ENCODE measurements at regions not wholly inside any gene's neighbourhood (a gene's known extent, or its start where the extent isn't known, plus 50 kb on each side); places are given as distances from the start of the nearest gene placed in this dataset.
"Not testable (repeated sequence)": the region's sequence is repeated elsewhere in the genome, so short reads cannot be mapped to it uniquely, and the experiment has no call there.

- no peak for DNase-seq
Measured at GRCh38 chr7:24051651-24052050, 232.3 kb upstream of the NPY start.

GRCh38 chr7:24052572-24053260, 231.3 kb upstream of the NPY start:
- no peak for DNase-seq

- no peak for DNase-seq
Measured at GRCh38 chr7:24054236-24054635, 229.8 kb upstream of the NPY start.

GRCh38 chr7:24057243-24057642, 226.7 kb upstream of the NPY start:
- no peak for DNase-seq

- no peak for DNase-seq
Measured at GRCh38 chr7:24058953-24059352, 225.0 kb upstream of the NPY start.

- no peak for DNase-seq
Measured at GRCh38 chr7:24059775-24060174, 224.2 kb upstream of the NPY start.

- DNase-seq: no peak
Measured at GRCh38 chr7:24063721-24064120, 220.3 kb upstream of the NPY start.

GRCh38 chr7:24069751-24070150, 214.2 kb upstream of the NPY start:
- no peak for DNase-seq

GRCh38 chr7:24073651-24074420, 210.2 kb upstream of the NPY start:
- DNase-seq: no peak

- DNase-seq: no peak
Measured at GRCh38 chr7:24075426-24075810, 208.6 kb upstream of the NPY start.

- DNase-seq: no peak
Measured at GRCh38 chr7:24082826-24083225, 201.2 kb upstream of the NPY start.

- no peak for DNase-seq
Measured at GRCh38 chr7:24102988-24103387, 181.0 kb upstream of the NPY start.

- no peak for DNase-seq
Measured at GRCh38 chr7:24108906-24109376, 175.0 kb upstream of the NPY start.

- no peak for DNase-seq
Measured at GRCh38 chr7:24110056-24110455, 173.9 kb upstream of the NPY start.

GRCh38 chr7:24113506-24113905, 170.5 kb upstream of the NPY start:
- DNase-seq: no peak

- DNase-seq: no peak
Measured at GRCh38 chr7:24115661-24116060, 168.3 kb upstream of the NPY start.

GRCh38 chr7:24117903-24118499, 166.0 kb upstream of the NPY start:
- DNase-seq: not testable (repeated sequence)

GRCh38 chr7:24119852-24120251, 164.1 kb upstream of the NPY start:
- no peak for DNase-seq

GRCh38 chr7:24123076-24123475, 160.9 kb upstream of the NPY start:
- DNase-seq: no peak

- DNase-seq: no peak
Measured at GRCh38 chr7:24125765-24126164, 158.2 kb upstream of the NPY start.

GRCh38 chr7:24127930-24128329, 156.1 kb upstream of the NPY start:
- no peak for DNase-seq

- no peak for DNase-seq
Measured at GRCh38 chr7:24129597-24129996, 154.4 kb upstream of the NPY start.

- DNase-seq: no peak
Measured at GRCh38 chr7:24130631-24131030, 153.4 kb upstream of the NPY start.
